Activated naive CD4-positive, alpha-beta T cell treated with anti-CD3 and anti-CD28 coated beads, Interleukin-2, amount 10 ng/mL, durations not matched to agents 7 days and 5 days (primary cell): ENCODE measurements at regions not wholly inside any gene's neighbourhood (a gene's known extent, or its start where the extent isn't known, plus 50 kb on each side); places are given as distances from the start of the nearest gene placed in this dataset.

Experiments
- CTCF ChIA-PET: fragments of 350-600 bp; sonication (Branson Sonifier 250); formaldehyde crosslinking; loops from one replicate; lab custom pipeline; 2021; ENCODE audit warnings: antibody characterized with exemption; lab: Charles Lee
- DNase-seq: peaks from one replicate; pipeline ENCODE4 v3.0.0-alpha.2; 2020
- H3K27ac Mint-ChIP-seq: one replicate; pipeline ENCODE4 v1.8.0; 2021; ENCODE audit warnings: mild to moderate bottlenecking, moderate library complexity, mixed read lengths
- H3K27me3 Mint-ChIP-seq: one replicate; pipeline ENCODE4 v1.8.0; 2021; ENCODE audit warnings: mild to moderate bottlenecking, mixed read lengths
- H3K36me3 Mint-ChIP-seq: one replicate; pipeline ENCODE4 v1.8.0; 2021; ENCODE audit warnings: mixed read lengths
- H3K4me1 Mint-ChIP-seq: one replicate; pipeline ENCODE4 v1.8.0; 2021; ENCODE audit warnings: mixed read lengths
- H3K4me3 Mint-ChIP-seq: one replicate; pipeline ENCODE4 v1.8.0; 2021; ENCODE audit warnings: mild to moderate bottlenecking, moderate library complexity, mixed read lengths
- H3K9me3 Mint-ChIP-seq: one replicate; pipeline ENCODE4 v1.8.0; 2021; ENCODE audit warnings: mixed read lengths

- Mint-ChIP-seq H3K36me3 (no peaks in the 10 kb centered on the region), H3K27me3 (no peaks in the 10 kb centered on the region), H3K4me3 (no peak overlapping the region), H3K4me1 (no peaks in the 10 kb centered on the region), H3K9me3 (peaks cover 2% of the 10 kb centered on the region), H3K27ac (no peak overlapping the region)
- no peak for DNase-seq
- CTCF ChIA-PET = no interaction called here
Observed at GRCh38 chr4:116906758-116907157, 178.6 kb downstream of the TRAM1L1 start.

- Mint-ChIP-seq H3K4me3 (no peak overlapping the region), H3K27me3 (no peaks in the 10 kb centered on the region), H3K4me1 (no peaks in the 10 kb centered on the region), H3K27ac (no peak overlapping the region), H3K36me3 (no peaks in the 10 kb centered on the region), H3K9me3 (peaks cover 1% of the 10 kb centered on the region)
- CTCF ChIA-PET = no interaction called here
- no peak for DNase-seq
Observed at GRCh38 chr4:116899561-116899960, 185.8 kb downstream of the TRAM1L1 start.

GRCh38 chr4:116885579-116885978 lies 199.8 kb downstream of the TRAM1L1 start:
- Mint-ChIP-seq H3K27me3 (no peaks in the 10 kb centered on the region), H3K4me3 (no peak overlapping the region), H3K36me3 (no peaks in the 10 kb centered on the region), H3K27ac (no peak overlapping the region), H3K9me3 (peaks cover 3% of the 10 kb centered on the region), H3K4me1 (no peaks in the 10 kb centered on the region)
- no peak for DNase-seq
- CTCF ChIA-PET = no interaction called here

- H3K36me3 Mint-ChIP-seq = no peaks in the 10 kb centered on the region
- peaks cover 5% of the 10 kb centered on the region for H3K9me3 Mint-ChIP-seq
- no peak overlapping the region for H3K27ac Mint-ChIP-seq
- no peak for DNase-seq
- CTCF ChIA-PET = no interaction called here
- H3K27me3 Mint-ChIP-seq = no peaks in the 10 kb centered on the region
- H3K4me1 Mint-ChIP-seq = no peaks in the 10 kb centered on the region
- H3K4me3 Mint-ChIP-seq = no peak overlapping the region
Observed at GRCh38 chr4:116882503-116882902, 202.9 kb downstream of the TRAM1L1 start.

GRCh38 chr4:116881077-116881476 lies 204.3 kb downstream of the TRAM1L1 start:
- Mint-ChIP-seq H3K36me3 (no peaks in the 10 kb centered on the region), H3K4me3 (no peak overlapping the region), H3K9me3 (peaks cover 5% of the 10 kb centered on the region), H3K27me3 (no peaks in the 10 kb centered on the region), H3K27ac (no peak overlapping the region), H3K4me1 (no peaks in the 10 kb centered on the region)
- no peak for DNase-seq
- CTCF ChIA-PET = no interaction called here

GRCh38 chr4:116880625-116881024 lies 204.8 kb downstream of the TRAM1L1 start:
- peaks cover 5% of the 10 kb centered on the region for H3K9me3 Mint-ChIP-seq
- no peaks in the 10 kb centered on the region for H3K27me3 Mint-ChIP-seq
- no peaks in the 10 kb centered on the region for H3K36me3 Mint-ChIP-seq
- DNase-seq = no peak
- CTCF ChIA-PET = no interaction called here
- H3K4me3 Mint-ChIP-seq = no peak overlapping the region
- no peak overlapping the region for H3K27ac Mint-ChIP-seq
- no peaks in the 10 kb centered on the region for H3K4me1 Mint-ChIP-seq

GRCh38 chr4:116878280-116878679 lies 207.1 kb downstream of the TRAM1L1 start:
- Mint-ChIP-seq H3K9me3 (peaks cover 2% of the 10 kb centered on the region), H3K36me3 (no peaks in the 10 kb centered on the region), H3K27ac (no peak overlapping the region), H3K4me3 (no peak overlapping the region), H3K4me1 (no peaks in the 10 kb centered on the region), H3K27me3 (no peaks in the 10 kb centered on the region)
- CTCF ChIA-PET = no interaction called here
- DNase-seq = no peak

- CTCF ChIA-PET = no interaction called here
- H3K4me1 Mint-ChIP-seq = no peaks in the 10 kb centered on the region
- H3K9me3 Mint-ChIP-seq = peaks cover 2% of the 10 kb centered on the region
- H3K4me3 Mint-ChIP-seq = no peak overlapping the region
- H3K27ac Mint-ChIP-seq = no peak overlapping the region
- H3K27me3 Mint-ChIP-seq = no peaks in the 10 kb centered on the region
- DNase-seq = no peak
- H3K36me3 Mint-ChIP-seq = no peaks in the 10 kb centered on the region
Observed at GRCh38 chr4:116877069-116877468, 208.3 kb downstream of the TRAM1L1 start.

GRCh38 chr4:116872941-116873340 lies 212.4 kb downstream of the TRAM1L1 start:
- CTCF ChIA-PET = interaction anchor here (1.0 kb wide), 1 partner anchor 16 kb away, joined by 3 read pairs; no protein-coding TSS in a partner anchor
- H3K4me1 Mint-ChIP-seq = no peaks in the 10 kb centered on the region

GRCh38 chr4:116872308-116872707 lies 213.1 kb downstream of the TRAM1L1 start:
- CTCF ChIA-PET = no interaction called here
- Mint-ChIP-seq H3K4me1 (no peaks in the 10 kb centered on the region), H3K4me3 (no peak overlapping the region), H3K27me3 (no peaks in the 10 kb centered on the region), H3K9me3 (no peaks in the 10 kb centered on the region), H3K36me3 (no peaks in the 10 kb centered on the region), H3K27ac (no peak overlapping the region)
- no peak for DNase-seq

More at GRCh38 chr4:116872941-116873340, 212.4 kb downstream of the TRAM1L1 start:
- Mint-ChIP-seq H3K4me3 (no peak overlapping the region), H3K27ac (no peak overlapping the region), H3K36me3 (no peaks in the 10 kb centered on the region), H3K27me3 (no peaks in the 10 kb centered on the region), H3K9me3 (no peaks in the 10 kb centered on the region)
- DNase-seq = no peak

- H3K27me3 Mint-ChIP-seq = no peaks in the 10 kb centered on the region
- no peaks in the 10 kb centered on the region for H3K9me3 Mint-ChIP-seq
- no peaks in the 10 kb centered on the region for H3K4me1 Mint-ChIP-seq
- DNase-seq = no peak
- no peak overlapping the region for H3K4me3 Mint-ChIP-seq
- H3K36me3 Mint-ChIP-seq = no peaks in the 10 kb centered on the region
- H3K27ac Mint-ChIP-seq = no peak overlapping the region
- CTCF ChIA-PET = no interaction called here
Observed at GRCh38 chr4:116870686-116871085, 214.7 kb downstream of the TRAM1L1 start.

- no peak overlapping the region for H3K27ac Mint-ChIP-seq
- H3K9me3 Mint-ChIP-seq = no peaks in the 10 kb centered on the region
- CTCF ChIA-PET = no interaction called here
- H3K4me3 Mint-ChIP-seq = no peak overlapping the region
- H3K27me3 Mint-ChIP-seq = no peaks in the 10 kb centered on the region
- no peaks in the 10 kb centered on the region for H3K36me3 Mint-ChIP-seq
- no peak for DNase-seq
- no peaks in the 10 kb centered on the region for H3K4me1 Mint-ChIP-seq
Observed at GRCh38 chr4:116866106-116866505, 219.3 kb downstream of the TRAM1L1 start.

- DNase-seq = no peak
- Mint-ChIP-seq H3K9me3 (peaks cover 2% of the 10 kb centered on the region), H3K4me3 (no peak overlapping the region), H3K4me1 (no peaks in the 10 kb centered on the region), H3K27me3 (no peaks in the 10 kb centered on the region), H3K36me3 (no peaks in the 10 kb centered on the region), H3K27ac (no peak overlapping the region)
- CTCF ChIA-PET = no interaction called here
Observed at GRCh38 chr4:116862592-116862991, 222.8 kb downstream of the TRAM1L1 start.

- no peaks in the 10 kb centered on the region for H3K27me3 Mint-ChIP-seq
- no peaks in the 10 kb centered on the region for H3K36me3 Mint-ChIP-seq
- H3K9me3 Mint-ChIP-seq = peaks cover 2% of the 10 kb centered on the region
- no peak overlapping the region for H3K4me3 Mint-ChIP-seq
- CTCF ChIA-PET = no interaction called here
- no peak overlapping the region for H3K27ac Mint-ChIP-seq
- no peak for DNase-seq
- no peaks in the 10 kb centered on the region for H3K4me1 Mint-ChIP-seq
Observed at GRCh38 chr4:116860891-116861290, 224.5 kb downstream of the TRAM1L1 start.

- CTCF ChIA-PET = no interaction called here
- no peaks in the 10 kb centered on the region for H3K36me3 Mint-ChIP-seq
Observed at GRCh38 chr4:116849620-116850019, 235.8 kb downstream of the TRAM1L1 start.

GRCh38 chr4:116847616-116848015 lies 237.8 kb downstream of the TRAM1L1 start:
- Mint-ChIP-seq H3K4me1 (no peaks in the 10 kb centered on the region), H3K4me3 (no peak overlapping the region), H3K36me3 (no peaks in the 10 kb centered on the region), H3K27ac (no peak overlapping the region), H3K27me3 (no peaks in the 10 kb centered on the region), H3K9me3 (peaks cover 5% of the 10 kb centered on the region)
- DNase-seq = no peak
- CTCF ChIA-PET = no interaction called here

More at GRCh38 chr4:116849620-116850019, 235.8 kb downstream of the TRAM1L1 start:
- Mint-ChIP-seq H3K4me1 (no peaks in the 10 kb centered on the region), H3K27me3 (no peaks in the 10 kb centered on the region), H3K9me3 (peaks cover 5% of the 10 kb centered on the region), H3K4me3 (no peak overlapping the region), H3K27ac (no peak overlapping the region)
- no peak for DNase-seq
